NCI-H460 (cell line): ENCODE measurements at regions not wholly inside any gene's neighbourhood (a gene's known extent, or its start where the extent isn't known, plus 50 kb on each side); places are given as distances from the start of the nearest gene placed in this dataset.
"Not testable (repeated sequence)": the region's sequence is repeated elsewhere in the genome, so short reads cannot be mapped to it uniquely, and the experiment has no call there.

Experiments
- DNase-seq: peaks from one replicate; pipeline ENCODE4 v3.0.0-alpha.2; 2016; ENCODE audit warnings: low read depth; ENCODE audit errors: extremely low read depth

DNA sequence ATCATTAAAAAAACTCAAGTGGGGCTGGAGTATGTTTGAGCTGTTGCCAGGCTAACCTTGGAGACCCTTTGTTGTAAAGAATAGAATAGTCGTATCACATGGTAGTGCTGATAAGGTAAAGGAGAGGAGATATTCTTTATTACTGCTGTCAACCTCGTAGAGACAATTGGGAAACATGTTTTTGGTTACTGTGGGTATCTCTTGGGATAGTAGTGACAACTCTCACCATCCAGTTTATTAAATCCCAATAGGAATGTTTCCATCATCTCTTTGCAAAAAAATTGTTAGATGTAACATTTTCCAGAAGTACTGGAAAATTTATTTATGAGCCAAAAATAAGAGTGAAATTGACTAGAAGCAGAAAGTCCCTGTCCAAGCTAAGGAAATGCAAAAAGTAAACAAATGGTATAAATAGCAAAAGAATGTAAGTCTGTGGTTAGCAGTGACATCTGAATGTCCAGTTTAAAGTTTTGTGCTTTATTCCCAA is 829.3 kb upstream of the CITED2 start:
- no peak for DNase-seq

- no peak for DNase-seq
Observed at GRCh38 chr6:140202964-140203515, 828.6 kb upstream of the CITED2 start.

- DNase-seq, result no peak
Observed at GRCh38 chr6:140201787-140202458, 827.5 kb upstream of the CITED2 start.

- DNase-seq, result no peak
Observed at GRCh38 chr6:140193269-140193668, 818.8 kb upstream of the CITED2 start.

DNA sequence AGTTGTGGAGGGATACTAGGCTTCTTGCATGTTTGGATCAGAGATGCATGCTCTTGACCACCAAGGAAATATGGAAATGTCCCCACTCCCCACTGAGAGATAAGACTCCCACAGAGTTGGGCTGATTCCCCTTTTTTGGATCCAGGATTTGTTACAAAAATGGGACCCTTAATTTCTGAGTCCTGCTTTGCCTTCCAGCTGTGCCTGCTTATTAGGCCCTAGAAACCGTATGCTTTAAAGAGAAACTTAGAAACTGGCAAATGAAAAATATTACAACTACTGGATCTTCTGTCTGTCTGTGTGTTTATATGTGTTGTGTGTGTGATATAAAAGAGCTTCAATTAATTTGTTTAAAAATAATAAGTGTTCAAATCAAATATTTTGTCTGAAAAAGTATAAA is 817.6 kb upstream of the CITED2 start:
- no peak for DNase-seq

- not testable (repeated sequence) for DNase-seq
Observed at GRCh38 chr6:140189263-140189662, 814.8 kb upstream of the CITED2 start.

GRCh38 chr6:140185991-140186390 is 811.5 kb upstream of the CITED2 start:
- DNase-seq, result no peak

- DNase-seq, result no peak
Observed at GRCh38 chr6:140183881-140184280, 809.4 kb upstream of the CITED2 start.

DNA sequence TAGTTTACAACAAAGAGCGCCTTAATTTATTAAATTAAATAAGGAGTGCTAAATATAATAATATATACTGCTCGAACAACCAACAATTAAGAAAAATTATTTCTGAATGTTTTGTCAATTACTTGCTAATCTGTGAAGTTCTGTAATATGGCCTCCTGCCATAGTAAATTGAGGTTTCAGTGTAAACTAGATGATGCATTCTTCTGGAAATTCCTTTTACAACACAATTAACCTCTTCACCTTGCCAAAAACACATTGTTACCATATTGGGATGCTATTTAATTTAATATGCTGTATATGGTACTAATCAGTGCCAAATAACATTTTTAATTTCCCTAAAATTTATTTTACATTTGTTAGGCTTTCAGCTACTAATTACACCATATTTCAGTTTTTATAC is 808.4 kb upstream of the CITED2 start:
- DNase-seq, result no peak

GRCh38 chr6:140181876-140182275 is 807.4 kb upstream of the CITED2 start:
- DNase-seq, result no peak

- no peak for DNase-seq
Observed at GRCh38 chr6:140180306-140180705, 805.9 kb upstream of the CITED2 start.

DNA sequence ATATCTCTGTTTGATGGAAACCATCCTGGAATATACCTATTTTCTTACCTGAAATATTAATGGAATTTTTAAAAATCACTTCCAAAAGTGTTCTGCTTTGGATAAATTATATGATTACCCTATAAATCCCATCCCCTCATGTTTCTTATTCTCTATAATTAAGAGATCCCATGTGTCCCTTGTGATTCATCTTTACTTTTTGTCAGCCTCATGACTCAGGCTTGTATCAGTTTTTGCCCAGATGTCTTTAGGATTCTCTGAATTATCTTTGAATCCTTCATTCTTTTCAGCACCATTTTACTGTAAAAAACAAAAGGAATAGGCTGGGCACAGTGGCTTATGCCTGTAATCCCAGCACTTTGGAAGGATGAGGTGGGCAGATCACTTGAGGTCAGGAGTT is 804.5 kb upstream of the CITED2 start:
- no peak for DNase-seq

DNA sequence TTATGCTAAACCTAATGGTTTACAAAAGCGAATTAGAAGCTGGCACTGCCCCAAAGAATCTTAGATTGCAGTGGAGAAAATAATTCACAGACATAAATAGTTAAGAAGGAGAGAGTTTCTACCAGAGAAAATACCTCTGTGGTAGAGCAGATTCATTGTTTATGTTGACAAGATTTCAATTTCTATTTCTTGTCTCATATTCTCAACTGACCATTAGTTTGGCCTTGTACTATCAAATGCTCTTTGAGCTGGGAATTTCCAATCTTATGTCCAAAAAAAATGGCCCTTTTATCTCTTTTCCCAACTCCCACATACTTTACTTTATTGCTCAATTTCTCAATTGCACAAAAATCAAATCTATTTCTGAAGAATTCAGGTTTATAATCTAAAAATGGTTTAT is 804.1 kb upstream of the CITED2 start:
- no peak for DNase-seq

GRCh38 chr6:140176306-140176705 is 801.9 kb upstream of the CITED2 start:
- DNase-seq, result no peak

- no peak for DNase-seq
Observed at GRCh38 chr6:140175486-140175885, 801.0 kb upstream of the CITED2 start.

DNA sequence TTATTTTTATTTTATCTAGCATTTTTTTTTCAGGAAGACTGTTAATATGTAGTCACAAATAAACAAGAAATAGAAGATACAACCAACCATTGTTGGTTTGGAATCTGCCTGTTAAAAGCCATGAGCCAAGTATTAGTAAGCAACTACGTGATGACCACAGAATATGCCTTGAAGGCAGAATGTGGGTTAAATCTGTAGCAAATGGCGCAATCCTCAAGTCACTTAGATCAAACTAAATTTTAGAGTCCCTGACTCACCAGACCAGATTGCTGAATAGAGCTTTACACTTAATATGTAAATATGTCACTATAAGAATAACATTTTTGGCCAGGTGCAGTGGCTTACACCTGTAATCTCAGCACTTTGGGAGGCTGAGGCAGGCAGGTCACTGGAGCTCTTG is 800.1 kb upstream of the CITED2 start:
- peak; percentile 81 for DNase-seq

GRCh38 chr6:140168365-140168764 is 793.9 kb upstream of the CITED2 start:
- DNase-seq, result no peak

DNA sequence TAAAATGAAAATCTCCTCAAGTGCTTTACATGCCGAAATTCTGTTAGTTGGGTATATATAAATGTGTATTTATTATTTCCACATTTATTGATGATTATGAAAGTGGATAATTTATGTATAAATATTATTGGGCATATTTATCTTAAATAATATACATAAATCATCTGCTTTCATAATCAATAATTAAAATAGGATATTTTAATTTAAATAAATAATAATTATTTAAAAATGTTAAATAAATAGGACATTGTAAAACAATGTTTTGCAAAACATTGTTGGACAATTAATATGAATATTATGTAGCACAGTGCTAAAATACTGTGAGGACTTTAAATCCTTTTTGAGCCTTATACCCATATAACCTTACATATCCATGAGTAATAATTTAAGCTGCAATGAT is 786.5 kb upstream of the CITED2 start:
- DNase-seq, result no peak

DNA sequence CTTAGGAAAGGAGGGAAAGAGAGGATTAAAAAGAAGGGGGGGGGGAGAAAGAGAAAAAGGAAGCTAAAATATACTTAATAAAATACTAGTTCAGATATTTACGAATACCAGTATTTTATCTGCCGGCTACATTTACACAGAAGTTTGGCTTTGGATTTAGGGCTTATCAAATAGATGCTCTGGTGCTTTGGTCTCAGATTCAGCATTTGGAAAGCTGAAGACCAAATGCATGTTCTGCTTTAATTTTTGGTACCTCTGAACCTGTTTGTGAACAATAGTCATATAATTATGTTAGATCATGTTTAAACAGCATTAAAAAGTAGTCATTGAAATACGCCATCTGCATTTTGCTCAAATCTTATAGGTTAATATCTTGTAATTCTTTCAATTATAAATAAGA is 786.0 kb upstream of the CITED2 start:
- no peak for DNase-seq

DNA sequence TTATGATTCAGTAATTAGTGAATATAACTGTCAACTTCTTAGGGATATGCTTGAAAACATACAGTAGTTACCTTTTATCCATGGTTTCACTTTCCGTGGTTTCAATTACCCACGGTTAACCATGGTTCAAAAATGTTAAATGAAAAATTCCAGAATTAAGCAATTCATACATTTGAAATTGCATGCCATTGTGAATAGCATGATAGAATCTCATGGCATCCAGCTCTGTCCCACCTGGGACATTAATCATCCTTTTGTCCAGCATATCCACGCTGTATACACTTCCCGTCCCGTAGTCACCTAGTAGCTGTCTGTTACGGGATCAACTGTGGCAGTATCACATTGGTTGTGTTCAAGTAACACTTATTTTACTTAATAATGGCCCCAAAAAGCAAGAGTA is 781.7 kb upstream of the CITED2 start:
- no peak for DNase-seq

- no peak for DNase-seq
Observed at GRCh38 chr6:140155451-140156126, 781.1 kb upstream of the CITED2 start.

DNA sequence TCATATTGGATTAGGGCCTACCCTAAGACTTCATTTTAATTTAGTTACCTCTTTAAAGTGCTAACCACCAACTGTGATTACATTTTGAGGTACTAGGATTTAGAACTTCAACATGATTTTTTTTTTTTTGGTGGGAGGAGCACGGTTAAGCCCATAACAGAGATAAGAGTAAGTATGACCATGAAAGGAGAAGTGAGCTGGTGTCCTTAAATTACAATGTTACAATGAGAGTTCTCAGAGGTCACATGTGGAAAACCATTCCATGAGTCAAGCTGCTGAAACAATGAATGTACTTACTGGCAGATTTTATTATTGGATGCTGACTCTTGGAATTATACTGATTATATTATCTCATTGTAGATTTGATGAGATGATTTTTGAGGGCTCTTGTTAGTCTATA is 779.3 kb upstream of the CITED2 start:
- no peak for DNase-seq
